ENCODE measurements at regions not wholly inside any gene's neighbourhood (a gene's known extent, or its start where the extent isn't known, plus 50 kb on each side); places are given as distances from the start of the nearest gene placed in this dataset.

DNA sequence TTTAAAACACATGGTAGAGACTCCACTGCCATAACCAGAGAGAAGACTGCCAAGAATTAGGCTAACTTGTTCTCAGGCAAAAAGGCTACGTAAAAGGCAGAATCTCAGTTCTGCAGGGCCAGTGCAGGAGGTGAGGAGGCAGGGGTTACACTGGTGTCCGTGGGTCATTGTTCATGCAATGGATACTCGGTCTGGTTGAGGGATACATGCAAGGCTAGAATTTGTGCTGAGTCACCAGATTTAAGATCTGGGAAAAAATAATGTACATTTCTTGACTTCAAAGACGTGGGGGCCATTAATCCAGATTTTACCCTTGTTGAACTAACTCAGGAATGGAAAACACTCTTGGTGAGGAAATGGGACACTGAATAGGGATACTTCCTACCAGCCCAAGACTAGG is 52.3 kb upstream of the DPH5 start:
- WGBS, 2 donors: 91 to 92% methylated on average over 3 to 4 of the region's 4 CpGs
- Histone ChIP-seq H3K36me3 (ENCODE audit: low read depth, missing control alignments) (no peaks in the 10 kb centered on the region), H3K27me3 (no peaks in the 10 kb centered on the region), H3K9me3 (no peaks in the 10 kb centered on the region), H3K4me1 (no peaks in the 10 kb centered on the region), H3K4me3 (no peak overlapping the region), H3K27ac (no peak overlapping the region)
- intact Hi-C loops (cut with DNase I; ENCODE audit: low total_unique reads): no loop called here
- no peak for DNase-seq
- TF ChIP-seq POLR2A (IDR thresholded peaks at IDR 0.05): no peak
- TF ChIP-seq, protein P1, sequence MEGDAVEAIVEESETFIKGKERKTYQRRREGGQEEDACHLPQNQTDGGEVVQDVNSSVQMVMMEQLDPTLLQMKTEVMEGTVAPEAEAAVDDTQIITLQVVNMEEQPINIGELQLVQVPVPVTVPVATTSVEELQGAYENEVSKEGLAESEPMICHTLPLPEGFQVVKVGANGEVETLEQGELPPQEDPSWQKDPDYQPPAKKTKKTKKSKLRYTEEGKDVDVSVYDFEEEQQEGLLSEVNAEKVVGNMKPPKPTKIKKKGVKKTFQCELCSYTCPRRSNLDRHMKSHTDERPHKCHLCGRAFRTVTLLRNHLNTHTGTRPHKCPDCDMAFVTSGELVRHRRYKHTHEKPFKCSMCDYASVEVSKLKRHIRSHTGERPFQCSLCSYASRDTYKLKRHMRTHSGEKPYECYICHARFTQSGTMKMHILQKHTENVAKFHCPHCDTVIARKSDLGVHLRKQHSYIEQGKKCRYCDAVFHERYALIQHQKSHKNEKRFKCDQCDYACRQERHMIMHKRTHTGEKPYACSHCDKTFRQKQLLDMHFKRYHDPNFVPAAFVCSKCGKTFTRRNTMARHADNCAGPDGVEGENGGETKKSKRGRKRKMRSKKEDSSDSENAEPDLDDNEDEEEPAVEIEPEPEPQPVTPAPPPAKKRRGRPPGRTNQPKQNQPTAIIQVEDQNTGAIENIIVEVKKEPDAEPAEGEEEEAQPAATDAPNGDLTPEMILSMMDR (IDR thresholded peaks at IDR 0.05): no peak

DNA sequence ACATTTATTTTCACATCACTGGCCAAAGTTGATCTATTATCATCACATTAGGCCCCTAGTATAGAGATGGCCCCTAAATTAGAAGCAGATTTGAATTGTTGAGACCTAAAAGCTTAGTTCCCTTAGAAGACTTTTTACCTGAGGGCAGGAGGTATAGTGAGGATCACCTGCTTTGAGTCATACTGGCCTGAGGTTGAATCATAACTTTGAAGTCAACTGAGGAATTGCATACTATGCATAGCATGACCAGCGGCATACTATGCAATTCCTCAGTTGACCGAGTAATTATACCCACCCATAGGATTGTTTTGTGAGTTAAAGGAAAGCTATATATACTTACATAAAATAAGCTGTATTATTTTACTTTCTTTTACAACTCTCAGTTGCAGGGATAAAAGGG is 50.3 kb upstream of the DPH5 start:
- Histone ChIP-seq H3K9me3 (no peaks in the 10 kb centered on the region), H3K4me1 (no peaks in the 10 kb centered on the region), H3K36me3 (ENCODE audit: low read depth, missing control alignments) (no peaks in the 10 kb centered on the region), H3K4me3 (no peak overlapping the region), H3K27ac (no peak overlapping the region), H3K27me3 (no peaks in the 10 kb centered on the region)
- no peak for DNase-seq
- WGBS, 2 donors: 93 to 97% methylated on average over 2 of the region's 2 CpGs
- TF ChIP-seq, protein P1 (IDR thresholded peaks at IDR 0.05): no peak
- TF ChIP-seq POLR2A (IDR thresholded peaks at IDR 0.05): no peak
- intact Hi-C loops (cut with DNase I; ENCODE audit: low total_unique reads): no loop called here

Small RNA genes in the stretch of these regions (small RNA-seq; reads per million reads assigned to genes)
- gene RF00424: 0 reads per million in 2 donors
